Spleen (tissue), 7 donors: ENCODE measurements at regions not wholly inside any gene's neighbourhood (a gene's known extent, or its start where the extent isn't known, plus 50 kb on each side); places are given as distances from the start of the nearest gene placed in this dataset.

ENCODE experiments used
- POLR2A ChIP-seq, 3 donors: fragments of 450-650 bp; IDR thresholded peaks; one replicate each; pipeline ENCODE4 v1.5.1; 2017; ENCODE audit warnings: antibody characterized with exemption in 3 of 3, mild to moderate bottlenecking in 1 of 3
- TF ChIP-seq, protein P1 (sequence below), 11 experiments: fragments of 200-600 bp in 7 of 11; fragments of 450-650 bp in 4 of 11; sonication (generic) in 4 of 11; IDR thresholded peaks in 8 of 11; conservative IDR thresholded peaks in 3 of 11; 1 replicate in 7 of 11; 2 replicates in 4 of 11; pipeline versions ENCODE4 v1.4.0 to v1.8.0; 2016 to 2021; ENCODE audit warnings: antibody characterized with exemption in 11 of 11, inconsistent platforms in 4 of 11, mild to moderate bottlenecking in 1 of 11
- donor health status: DM: no; HTN: no; CAD: no; lungs with moderate emphysema.
- donor health status: DM: no; HTN: no; CAD: no.
- donor health status: DM: no; HTN: no; CAD: no.

DNA sequence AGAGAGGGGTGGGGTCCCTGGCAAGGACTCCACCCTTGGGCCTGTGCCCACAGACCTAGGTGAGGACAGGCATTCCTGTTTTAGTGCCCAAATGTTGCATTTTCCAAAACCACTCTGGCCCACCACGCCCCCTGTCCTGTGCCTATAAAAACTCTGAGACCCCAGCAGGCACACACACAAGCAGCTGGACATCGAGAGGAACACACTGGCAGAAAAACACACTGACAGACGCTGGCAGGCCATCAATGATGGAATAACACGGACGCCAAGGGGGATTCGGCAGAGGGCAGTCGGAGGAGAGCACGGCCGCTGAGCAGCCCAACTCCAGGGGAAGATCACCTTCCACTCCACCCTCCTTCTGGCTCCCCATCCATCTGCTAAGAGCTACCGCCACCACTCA is 386.9 kb upstream of the AUTS2 start:
- no peak for TF ChIP-seq POLR2A (IDR thresholded peaks at IDR 0.05)
- TF ChIP-seq, protein P1, sequence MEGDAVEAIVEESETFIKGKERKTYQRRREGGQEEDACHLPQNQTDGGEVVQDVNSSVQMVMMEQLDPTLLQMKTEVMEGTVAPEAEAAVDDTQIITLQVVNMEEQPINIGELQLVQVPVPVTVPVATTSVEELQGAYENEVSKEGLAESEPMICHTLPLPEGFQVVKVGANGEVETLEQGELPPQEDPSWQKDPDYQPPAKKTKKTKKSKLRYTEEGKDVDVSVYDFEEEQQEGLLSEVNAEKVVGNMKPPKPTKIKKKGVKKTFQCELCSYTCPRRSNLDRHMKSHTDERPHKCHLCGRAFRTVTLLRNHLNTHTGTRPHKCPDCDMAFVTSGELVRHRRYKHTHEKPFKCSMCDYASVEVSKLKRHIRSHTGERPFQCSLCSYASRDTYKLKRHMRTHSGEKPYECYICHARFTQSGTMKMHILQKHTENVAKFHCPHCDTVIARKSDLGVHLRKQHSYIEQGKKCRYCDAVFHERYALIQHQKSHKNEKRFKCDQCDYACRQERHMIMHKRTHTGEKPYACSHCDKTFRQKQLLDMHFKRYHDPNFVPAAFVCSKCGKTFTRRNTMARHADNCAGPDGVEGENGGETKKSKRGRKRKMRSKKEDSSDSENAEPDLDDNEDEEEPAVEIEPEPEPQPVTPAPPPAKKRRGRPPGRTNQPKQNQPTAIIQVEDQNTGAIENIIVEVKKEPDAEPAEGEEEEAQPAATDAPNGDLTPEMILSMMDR (IDR thresholded peaks at IDR 0.05 in 8 of 11, conservative IDR thresholded peaks at IDR 0.05 in 3 of 11): no peak
